Liver (tissue), 8 donors: ENCODE measurements at regions not wholly inside any gene's neighbourhood (a gene's known extent, or its start where the extent isn't known, plus 50 kb on each side); places are given as distances from the start of the nearest gene placed in this dataset.
A peak's percentile ranks its signal among the peaks of the same experiment; 100 is the strongest.

ENCODE experiments used
- DNase-seq: peaks from one replicate; pipeline ENCODE4 v3.0.0-alpha.2; 2017; ENCODE audit warnings: low spot score
- H3K27ac ChIP-seq, 2 donors: one replicate each; pipeline ENCODE4 v1.7.0; 2013; ENCODE audit warnings: inconsistent platforms in 2 of 2, low read length in 2 of 2, control low read depth in 1 of 2, low read depth in 1 of 2, mild to moderate bottlenecking in 1 of 2
- H3K27me3 ChIP-seq, 4 donors: one replicate each; pipeline versions ENCODE4 v1.6.1 to v1.7.0; 2013; ENCODE audit warnings: low read length in 3 of 4, inconsistent platforms in 1 of 4, mild to moderate bottlenecking in 1 of 4, moderate library complexity in 1 of 4; ENCODE audit not compliant: control insufficient read depth in 4 of 4, insufficient read depth in 4 of 4
- H3K36me3 ChIP-seq, 4 donors: one replicate each; pipeline versions ENCODE4 v1.6.1 to v1.7.0; 2013; ENCODE audit warnings: low read length in 3 of 4, mild to moderate bottlenecking in 3 of 4, low read depth in 1 of 4, moderate library complexity in 1 of 4; ENCODE audit not compliant: control insufficient read depth in 4 of 4, insufficient read depth in 3 of 4
- H3K4me1 ChIP-seq, 4 donors: one replicate each; pipeline versions ENCODE4 v1.6.1 to v1.7.0; 2013; ENCODE audit warnings: low read length in 3 of 4, mild to moderate bottlenecking in 3 of 4, moderate library complexity in 1 of 4; ENCODE audit not compliant: control insufficient read depth in 4 of 4, insufficient read depth in 4 of 4
- H3K4me3 ChIP-seq, 3 donors: one replicate each; pipeline versions ENCODE4 v1.6.1 to v1.7.0; 2013; ENCODE audit warnings: low read length in 3 of 3, control low read depth in 1 of 3, low read depth in 1 of 3, mild to moderate bottlenecking in 1 of 3
- H3K9ac ChIP-seq, 2 donors: one replicate each; pipeline ENCODE4 v1.7.0; 2013; ENCODE audit warnings: low read length in 2 of 2, mild to moderate bottlenecking in 2 of 2, moderate library complexity in 2 of 2, control low read depth in 1 of 2, low read depth in 1 of 2
- H3K9me3 ChIP-seq, 4 donors: one replicate each; pipeline versions ENCODE4 v1.6.1 to v1.7.0; 2013; ENCODE audit warnings: low read length in 3 of 4; ENCODE audit not compliant: control insufficient read depth in 4 of 4
- FOXA1 ChIP-seq: IDR thresholded peaks from 2 replicates; pipeline ENCODE4 v1.6.1; 2016; ENCODE audit warnings: antibody characterized with exemption
- FOXA2 ChIP-seq: IDR thresholded peaks from 2 replicates; pipeline ENCODE4 v1.6.1; 2016; ENCODE audit warnings: antibody characterized with exemption
- GABPA ChIP-seq, 2 donors: IDR thresholded peaks in 1 of 2; conservative IDR thresholded peaks in 1 of 2; 2 replicates each; pipeline ENCODE4 v1.6.1; 2016; ENCODE audit warnings: antibody characterized with exemption in 2 of 2, mild to moderate bottlenecking in 1 of 2, moderate library complexity in 1 of 2
- HNF4A ChIP-seq, 2 donors: conservative IDR thresholded peaks; 2 replicates each; pipeline ENCODE4 v1.6.1; 2016; ENCODE audit warnings: antibody characterized with exemption in 2 of 2, mild to moderate bottlenecking in 2 of 2
- HNF4G ChIP-seq: IDR thresholded peaks from 2 replicates; pipeline ENCODE4 v1.6.1; 2016; ENCODE audit warnings: antibody characterized with exemption
- JUND ChIP-seq, 2 donors: IDR thresholded peaks; 2 replicates each; pipeline ENCODE4 v1.6.1; 2016; ENCODE audit warnings: antibody characterized with exemption in 2 of 2
- NR2F2 ChIP-seq: IDR thresholded peaks from 2 replicates; pipeline ENCODE4 v1.6.1; 2016; ENCODE audit warnings: antibody characterized with exemption
- RAD21 ChIP-seq, 2 donors: IDR thresholded peaks; 2 replicates each; pipeline ENCODE4 v1.6.1; 2016; ENCODE audit warnings: antibody characterized with exemption in 2 of 2, mild to moderate bottlenecking in 2 of 2
- RXRA ChIP-seq, 2 donors: IDR thresholded peaks; 2 replicates each; pipeline ENCODE4 v1.6.1; 2017 to 2018; ENCODE audit warnings: antibody characterized with exemption in 2 of 2, mild to moderate bottlenecking in 1 of 2
- SP1 ChIP-seq: IDR thresholded peaks from 2 replicates; pipeline ENCODE4 v1.6.1; 2018; ENCODE audit warnings: antibody characterized with exemption, mild to moderate bottlenecking
- TAF1 ChIP-seq: conservative IDR thresholded peaks from 2 replicates; pipeline ENCODE4 v1.6.1; 2016; ENCODE audit warnings: antibody characterized with exemption, mild to moderate bottlenecking
- YY1 ChIP-seq: IDR thresholded peaks from 2 replicates; pipeline ENCODE4 v1.6.1; 2016; ENCODE audit warnings: antibody characterized with exemption, mild to moderate bottlenecking
- WGBS: extraction: QIAGEN DNeasy Blood & Tissue Kit; methylation state at CpG from one replicate; pipeline ENCODE4 v1.1.7; 2013; 5-methylcytosine and 5-hydroxymethylcytosine counted together
- TF ChIP-seq, protein P1 (sequence below): fragments of 150-350 bp; IDR thresholded peaks from 2 replicates; pipeline ENCODE4 v1.5.1; 2017; ENCODE audit warnings: improper control_type of control experiment, low read depth, low read length; ENCODE audit not compliant: missing input control
- TF ChIP-seq, protein P2 (sequence below): IDR thresholded peaks from 2 replicates; pipeline ENCODE4 v1.6.1; 2016; ENCODE audit warnings: antibody characterized with exemption
- TF ChIP-seq, protein P3 (sequence below): IDR thresholded peaks from 2 replicates; pipeline ENCODE4 v1.6.1; 2016; ENCODE audit warnings: antibody characterized with exemption
- TF ChIP-seq, protein P4 (sequence below): IDR thresholded peaks from 2 replicates; pipeline ENCODE4 v1.6.1; 2016; ENCODE audit warnings: antibody characterized with exemption
- donor health status: healthy.
- donor health status: healthy.
- donor health status: healthy.
- donor health status: healthy.
- donor health status: healthy.

DNA sequence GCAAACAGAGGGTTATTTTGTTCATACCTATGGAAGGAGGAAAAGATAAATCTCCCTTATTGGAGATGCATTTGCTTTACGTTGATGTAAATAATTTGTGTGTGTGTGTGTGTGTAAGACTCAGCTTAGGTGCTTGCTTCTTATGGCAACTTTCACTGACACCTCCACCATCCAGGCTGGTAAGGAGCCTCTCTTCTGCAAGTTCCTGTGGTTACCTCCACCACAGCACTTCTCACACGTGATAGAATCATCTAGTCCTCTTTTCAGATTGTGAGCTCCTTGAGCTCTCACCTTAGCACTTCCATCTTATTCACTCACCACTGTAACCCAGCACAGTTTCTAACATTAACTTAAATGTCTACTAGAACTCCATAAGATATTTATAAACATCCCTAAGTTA lies 553.7 kb downstream of the FGF13 start:
- H3K9me3 ChIP-seq = no peaks in the 10 kb centered on the region
- H3K27me3 ChIP-seq = peaks cover 0 to 3% (median 0%) of the 10 kb centered on the region in 4 donors
- H3K4me3 ChIP-seq = no peak overlapping the region
- no peak for TF ChIP-seq GABPA (IDR thresholded peaks at IDR 0.05 in 1 of 2, conservative IDR thresholded peaks at IDR 0.05 in 1 of 2)
- TF ChIP-seq RAD21 (IDR thresholded peaks at IDR 0.05) = no peak
- H3K4me1 ChIP-seq = no peaks in the 10 kb centered on the region
- 53% methylated on average over 2 of the region's 2 CpGs for WGBS
- DNase-seq = no peak
- no peak overlapping the region for H3K9ac ChIP-seq
- H3K36me3 ChIP-seq = no peaks in the 10 kb centered on the region
- no peak overlapping the region for H3K27ac ChIP-seq

DNA sequence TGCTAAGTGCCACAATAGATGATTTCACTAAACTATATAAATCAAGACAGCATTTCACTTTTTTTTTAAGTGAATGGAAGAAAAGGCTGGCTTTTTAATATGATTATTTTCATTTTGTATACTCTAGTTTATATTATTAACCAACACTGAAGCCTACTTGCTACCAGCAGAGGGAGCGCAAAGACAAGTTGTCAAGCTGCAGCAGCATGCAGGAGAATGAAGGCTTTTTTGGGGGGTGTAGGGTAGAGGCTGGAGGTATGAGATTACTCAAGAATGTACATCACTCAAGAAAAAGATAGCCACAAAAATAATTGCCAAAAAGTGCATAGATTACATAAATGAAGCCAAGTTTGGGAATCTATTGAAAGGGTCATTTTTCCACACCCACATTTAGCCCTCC lies 519.5 kb downstream of the FGF13 start:
- no peak overlapping the region for H3K9ac ChIP-seq
- peaks cover 0 to 3% (median 0%) of the 10 kb centered on the region in 4 donors for H3K27me3 ChIP-seq
- H3K9me3 ChIP-seq = no peaks in the 10 kb centered on the region
- no peak overlapping the region for H3K4me3 ChIP-seq
- H3K27ac ChIP-seq = no peak overlapping the region
- DNase-seq = no peak
- peak; percentile 63 to 76 for TF ChIP-seq RAD21 (IDR thresholded peaks at IDR 0.05)
- TF ChIP-seq, protein P1, sequence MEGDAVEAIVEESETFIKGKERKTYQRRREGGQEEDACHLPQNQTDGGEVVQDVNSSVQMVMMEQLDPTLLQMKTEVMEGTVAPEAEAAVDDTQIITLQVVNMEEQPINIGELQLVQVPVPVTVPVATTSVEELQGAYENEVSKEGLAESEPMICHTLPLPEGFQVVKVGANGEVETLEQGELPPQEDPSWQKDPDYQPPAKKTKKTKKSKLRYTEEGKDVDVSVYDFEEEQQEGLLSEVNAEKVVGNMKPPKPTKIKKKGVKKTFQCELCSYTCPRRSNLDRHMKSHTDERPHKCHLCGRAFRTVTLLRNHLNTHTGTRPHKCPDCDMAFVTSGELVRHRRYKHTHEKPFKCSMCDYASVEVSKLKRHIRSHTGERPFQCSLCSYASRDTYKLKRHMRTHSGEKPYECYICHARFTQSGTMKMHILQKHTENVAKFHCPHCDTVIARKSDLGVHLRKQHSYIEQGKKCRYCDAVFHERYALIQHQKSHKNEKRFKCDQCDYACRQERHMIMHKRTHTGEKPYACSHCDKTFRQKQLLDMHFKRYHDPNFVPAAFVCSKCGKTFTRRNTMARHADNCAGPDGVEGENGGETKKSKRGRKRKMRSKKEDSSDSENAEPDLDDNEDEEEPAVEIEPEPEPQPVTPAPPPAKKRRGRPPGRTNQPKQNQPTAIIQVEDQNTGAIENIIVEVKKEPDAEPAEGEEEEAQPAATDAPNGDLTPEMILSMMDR = peak; percentile 38
- no peak for TF ChIP-seq FOXA2
- TF ChIP-seq RXRA (IDR thresholded peaks at IDR 0.05) = no peak
- TF ChIP-seq GABPA (IDR thresholded peaks at IDR 0.05 in 1 of 2, conservative IDR thresholded peaks at IDR 0.05 in 1 of 2) = no peak
- TF ChIP-seq, protein P2, sequence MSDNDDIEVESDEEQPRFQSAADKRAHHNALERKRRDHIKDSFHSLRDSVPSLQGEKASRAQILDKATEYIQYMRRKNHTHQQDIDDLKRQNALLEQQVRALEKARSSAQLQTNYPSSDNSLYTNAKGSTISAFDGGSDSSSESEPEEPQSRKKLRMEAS = no peak
- TF ChIP-seq HNF4G = no peak
- TF ChIP-seq, protein P3, sequence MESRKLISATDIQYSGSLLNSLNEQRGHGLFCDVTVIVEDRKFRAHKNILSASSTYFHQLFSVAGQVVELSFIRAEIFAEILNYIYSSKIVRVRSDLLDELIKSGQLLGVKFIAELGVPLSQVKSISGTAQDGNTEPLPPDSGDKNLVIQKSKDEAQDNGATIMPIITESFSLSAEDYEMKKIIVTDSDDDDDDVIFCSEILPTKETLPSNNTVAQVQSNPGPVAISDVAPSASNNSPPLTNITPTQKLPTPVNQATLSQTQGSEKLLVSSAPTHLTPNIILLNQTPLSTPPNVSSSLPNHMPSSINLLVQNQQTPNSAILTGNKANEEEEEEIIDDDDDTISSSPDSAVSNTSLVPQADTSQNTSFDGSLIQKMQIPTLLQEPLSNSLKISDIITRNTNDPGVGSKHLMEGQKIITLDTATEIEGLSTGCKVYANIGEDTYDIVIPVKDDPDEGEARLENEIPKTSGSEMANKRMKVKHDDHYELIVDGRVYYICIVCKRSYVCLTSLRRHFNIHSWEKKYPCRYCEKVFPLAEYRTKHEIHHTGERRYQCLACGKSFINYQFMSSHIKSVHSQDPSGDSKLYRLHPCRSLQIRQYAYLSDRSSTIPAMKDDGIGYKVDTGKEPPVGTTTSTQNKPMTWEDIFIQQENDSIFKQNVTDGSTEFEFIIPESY = no peak
- TF ChIP-seq, protein P4, sequence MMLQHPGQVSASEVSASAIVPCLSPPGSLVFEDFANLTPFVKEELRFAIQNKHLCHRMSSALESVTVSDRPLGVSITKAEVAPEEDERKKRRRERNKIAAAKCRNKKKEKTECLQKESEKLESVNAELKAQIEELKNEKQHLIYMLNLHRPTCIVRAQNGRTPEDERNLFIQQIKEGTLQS = no peak
- TF ChIP-seq YY1 = no peak
- TF ChIP-seq SP1 = no peak
- no peak for TF ChIP-seq HNF4A (conservative IDR thresholded peaks at IDR 0.05)
- TF ChIP-seq TAF1 = no peak
- no peak for TF ChIP-seq JUND (IDR thresholded peaks at IDR 0.05)
- TF ChIP-seq NR2F2 = no peak
- no peaks in the 10 kb centered on the region for H3K36me3 ChIP-seq
- 13% methylated on average over 1 of the region's 1 CpG for WGBS
- no peaks in the 10 kb centered on the region for H3K4me1 ChIP-seq

DNA sequence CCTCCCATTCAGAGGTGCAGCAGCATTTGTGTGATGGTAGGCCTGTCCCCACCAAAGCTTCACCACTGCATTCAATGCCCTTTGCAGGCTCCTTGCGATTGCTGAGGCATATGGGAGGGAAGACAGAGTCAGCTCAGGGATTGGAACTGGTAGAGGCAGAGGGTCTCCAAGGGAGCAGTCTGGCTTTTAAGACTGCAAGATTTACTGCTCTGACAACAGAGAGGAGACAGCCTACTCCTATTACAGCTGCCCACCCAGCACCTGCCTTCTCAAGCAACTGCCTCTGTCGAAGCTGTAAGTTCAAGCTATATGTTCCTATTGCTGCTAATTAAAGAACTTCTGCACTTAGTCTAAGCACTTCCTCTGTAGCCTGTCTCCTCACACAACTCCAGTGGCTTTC lies 481.8 kb downstream of the FGF13 start:
- Histone ChIP-seq H3K4me1 (no peaks in the 10 kb centered on the region), H3K4me3 (no peak overlapping the region), H3K36me3 (no peaks in the 10 kb centered on the region), H3K27me3 (no peaks in the 10 kb centered on the region), H3K9me3 (peaks cover 0 to 2% (median 0%) of the 10 kb centered on the region in 4 donors), H3K9ac (no peak overlapping the region), H3K27ac (no peak overlapping the region)
- DNase-seq = no peak
- 78% methylated on average over 2 of the region's 2 CpGs for WGBS
- TF ChIP-seq SP1 (no peak), JUND (IDR thresholded peaks at IDR 0.05) (no peak), YY1 (no peak), TAF1 (no peak), HNF4G (no peak), RXRA (IDR thresholded peaks at IDR 0.05) (no peak), FOXA1 (no peak), GABPA (IDR thresholded peaks at IDR 0.05 in 1 of 2, conservative IDR thresholded peaks at IDR 0.05 in 1 of 2) (no peak)
- TF ChIP-seq, protein P1 = no peak
- TF ChIP-seq, protein P3 = no peak
